ENCODE measurements at regions not wholly inside any gene's neighbourhood (a gene's known extent, or its start where the extent isn't known, plus 50 kb on each side); places are given as distances from the start of the nearest gene placed in this dataset.

GRCh38 chr1:98188774-98189173, 267.9 kb upstream of the DPYD start:
- Histone ChIP-seq H3K9me3 (no peaks in the 10 kb centered on the region), H3K4me3 (no peak overlapping the region), H3K27me3 (no peaks in the 10 kb centered on the region), H3K36me3 (no peaks in the 10 kb centered on the region), H3K27ac (no peak overlapping the region), H3K4me1 (no peaks in the 10 kb centered on the region)
- WGBS, 2 donors (ENCODE audit: low coverage in 1 of 2), result 70 to 86% methylated on average over 1 of the region's 1 CpG
- no peak for TF ChIP-seq CTCF (IDR thresholded peaks at IDR 0.05)
- ATAC-seq, result no peak

- no peak for TF ChIP-seq EP300 (IDR thresholded peaks at IDR 0.05)
- no peak for TF ChIP-seq CTCF (IDR thresholded peaks at IDR 0.05)
- TF ChIP-seq POLR2AphosphoS5 (IDR thresholded peaks at IDR 0.05), result no peak
- no peak for TF ChIP-seq POLR2A (IDR thresholded peaks at IDR 0.05)
- H3K9me3 ChIP-seq, result no peaks in the 10 kb centered on the region
- H3K27ac ChIP-seq, result no peak overlapping the region
- no peaks in the 10 kb centered on the region for H3K4me1 ChIP-seq
- no peaks in the 10 kb centered on the region for H3K36me3 ChIP-seq
- 73 to 86% methylated on average over 2 of the region's 2 CpGs for WGBS, 2 donors (ENCODE audit: low coverage in 1 of 2)
- H3K27me3 ChIP-seq, result no peaks in the 10 kb centered on the region
- no peak overlapping the region for H3K4me3 ChIP-seq
- ATAC-seq, result no peak
Observed at GRCh38 chr1:98184856-98185255, 264.0 kb upstream of the DPYD start.

GRCh38 chr1:98181036-98181764, 260.4 kb upstream of the DPYD start:
- TF ChIP-seq POLR2A (IDR thresholded peaks at IDR 0.05), result no peak
- TF ChIP-seq POLR2AphosphoS5 (IDR thresholded peaks at IDR 0.05), result no peak
- TF ChIP-seq CTCF (IDR thresholded peaks at IDR 0.05), result no peak
- no peak for TF ChIP-seq EP300 (IDR thresholded peaks at IDR 0.05)
- 88% methylated on average over 1 of the region's 1 CpG; no CpG with 5 or more reads in 1 of the 2 donors for WGBS, 2 donors (ENCODE audit: low coverage in 1 of 2)

GRCh38 chr1:98179151-98179773, 258.4 kb upstream of the DPYD start:
- Histone ChIP-seq H3K4me1 (no peaks in the 10 kb centered on the region), H3K9me3 (no peaks in the 10 kb centered on the region), H3K27me3 (no peaks in the 10 kb centered on the region), H3K4me3 (no peak overlapping the region), H3K27ac (no peak overlapping the region), H3K36me3 (no peaks in the 10 kb centered on the region)
- no peak for TF ChIP-seq EP300 (IDR thresholded peaks at IDR 0.05)
- ATAC-seq, result no peak
- 42 to 74% methylated on average over 2 to 4 of the region's 4 CpGs for WGBS, 2 donors (ENCODE audit: low coverage in 1 of 2)

More at GRCh38 chr1:98181036-98181764, 260.4 kb upstream of the DPYD start:
- Histone ChIP-seq H3K9me3 (no peaks in the 10 kb centered on the region), H3K4me3 (no peak overlapping the region), H3K36me3 (no peaks in the 10 kb centered on the region), H3K4me1 (no peaks in the 10 kb centered on the region), H3K27ac (no peak overlapping the region), H3K27me3 (no peaks in the 10 kb centered on the region)
- ATAC-seq, result no peak

- Histone ChIP-seq H3K27me3 (no peaks in the 10 kb centered on the region), H3K27ac (no peak overlapping the region), H3K36me3 (no peaks in the 10 kb centered on the region), H3K4me3 (no peak overlapping the region), H3K4me1 (no peaks in the 10 kb centered on the region), H3K9me3 (no peaks in the 10 kb centered on the region)
- TF ChIP-seq POLR2A (IDR thresholded peaks at IDR 0.05) (no peak), EP300 (IDR thresholded peaks at IDR 0.05) (no peak), CTCF (IDR thresholded peaks at IDR 0.05) (no peak), POLR2AphosphoS5 (IDR thresholded peaks at IDR 0.05) (no peak)
- WGBS, 2 donors (ENCODE audit: low coverage in 1 of 2), result 90 to 94% methylated on average over 2 of the region's 2 CpGs
- no peak for ATAC-seq
Observed at GRCh38 chr1:98177751-98178150, 256.9 kb upstream of the DPYD start.
